HL-60 (cell line): ENCODE measurements at regions not wholly inside any gene's neighbourhood (a gene's known extent, or its start where the extent isn't known, plus 50 kb on each side); places are given as distances from the start of the nearest gene placed in this dataset.
"Not testable (repeated sequence)": the region's sequence is repeated elsewhere in the genome, so short reads cannot be mapped to it uniquely, and the experiment has no call there.

Source experiments
- POLR2AphosphoS5 ChIP-seq: IDR thresholded peaks from 2 replicates; pipeline ENCODE4 v1.6.1; 2012; ENCODE audit warnings: low read depth
- SPI1 ChIP-seq: IDR thresholded peaks from 2 replicates; pipeline ENCODE4 v1.6.1; 2012; ENCODE audit warnings: low read depth, mild to moderate bottlenecking, borderline replicate concordance
- TF ChIP-seq, protein P1 (sequence below): IDR thresholded peaks from one replicate; pipeline ENCODE4 v1.5.1; 2011; ENCODE audit warnings: low read length, control low read depth, inconsistent platforms; ENCODE audit not compliant: insufficient read depth

DNA sequence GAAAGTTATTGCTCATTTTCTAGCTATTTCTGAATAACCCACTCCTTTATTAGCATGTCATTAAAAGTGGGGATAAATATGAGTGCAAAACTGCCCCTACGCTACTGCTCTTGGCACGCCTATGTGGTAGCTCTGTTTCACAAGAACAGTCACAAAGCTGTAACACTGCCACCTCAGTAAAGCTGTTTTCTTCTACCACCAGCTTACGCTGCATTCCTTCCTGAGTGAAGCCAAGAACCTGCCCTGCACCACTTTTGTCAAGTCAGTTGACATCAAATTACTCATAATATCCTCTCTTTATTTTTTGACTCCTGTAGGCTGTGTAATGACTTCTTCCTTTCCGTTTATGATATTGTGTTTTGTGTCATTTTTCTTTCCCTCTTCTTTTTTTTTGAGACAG, 1539.7 kb downstream of the RPIA start:
- TF ChIP-seq, protein P1, sequence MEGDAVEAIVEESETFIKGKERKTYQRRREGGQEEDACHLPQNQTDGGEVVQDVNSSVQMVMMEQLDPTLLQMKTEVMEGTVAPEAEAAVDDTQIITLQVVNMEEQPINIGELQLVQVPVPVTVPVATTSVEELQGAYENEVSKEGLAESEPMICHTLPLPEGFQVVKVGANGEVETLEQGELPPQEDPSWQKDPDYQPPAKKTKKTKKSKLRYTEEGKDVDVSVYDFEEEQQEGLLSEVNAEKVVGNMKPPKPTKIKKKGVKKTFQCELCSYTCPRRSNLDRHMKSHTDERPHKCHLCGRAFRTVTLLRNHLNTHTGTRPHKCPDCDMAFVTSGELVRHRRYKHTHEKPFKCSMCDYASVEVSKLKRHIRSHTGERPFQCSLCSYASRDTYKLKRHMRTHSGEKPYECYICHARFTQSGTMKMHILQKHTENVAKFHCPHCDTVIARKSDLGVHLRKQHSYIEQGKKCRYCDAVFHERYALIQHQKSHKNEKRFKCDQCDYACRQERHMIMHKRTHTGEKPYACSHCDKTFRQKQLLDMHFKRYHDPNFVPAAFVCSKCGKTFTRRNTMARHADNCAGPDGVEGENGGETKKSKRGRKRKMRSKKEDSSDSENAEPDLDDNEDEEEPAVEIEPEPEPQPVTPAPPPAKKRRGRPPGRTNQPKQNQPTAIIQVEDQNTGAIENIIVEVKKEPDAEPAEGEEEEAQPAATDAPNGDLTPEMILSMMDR, result not testable (repeated sequence)
- TF ChIP-seq POLR2AphosphoS5, SPI1: not testable (repeated sequence)
